22Rv1 (cell line): ENCODE measurements at regions not wholly inside any gene's neighbourhood (a gene's known extent, or its start where the extent isn't known, plus 50 kb on each side); places are given as distances from the start of the nearest gene placed in this dataset.

Experiments
- CTCF ChIP-seq: fragments of 450-650 bp; IDR thresholded peaks from 2 replicates; pipeline ENCODE4 v1.5.1; 2017; ENCODE audit warnings: mild to moderate bottlenecking
- ZFX ChIP-seq: fragments of 450-650 bp; IDR thresholded peaks from 2 replicates; pipeline ENCODE4 v1.6.1; 2017; ENCODE audit warnings: antibody characterized with exemption, borderline replicate concordance

GRCh38 chr11:129265125-129265788, 73.1 kb upstream of the ARHGAP32 start:
- TF ChIP-seq CTCF (no peak), ZFX (no peak)
